ENCODE measurements at regions not wholly inside any gene's neighbourhood (a gene's known extent, or its start where the extent isn't known, plus 50 kb on each side); places are given as distances from the start of the nearest gene placed in this dataset.
"Not testable (repeated sequence)": the region's sequence is repeated elsewhere in the genome, so short reads cannot be mapped to it uniquely, and the experiment has no call there.

- no peak for DNase-seq
Measured at GRCh38 chr21:20207335-20207734, 790.9 kb upstream of the NCAM2 start.

DNA sequence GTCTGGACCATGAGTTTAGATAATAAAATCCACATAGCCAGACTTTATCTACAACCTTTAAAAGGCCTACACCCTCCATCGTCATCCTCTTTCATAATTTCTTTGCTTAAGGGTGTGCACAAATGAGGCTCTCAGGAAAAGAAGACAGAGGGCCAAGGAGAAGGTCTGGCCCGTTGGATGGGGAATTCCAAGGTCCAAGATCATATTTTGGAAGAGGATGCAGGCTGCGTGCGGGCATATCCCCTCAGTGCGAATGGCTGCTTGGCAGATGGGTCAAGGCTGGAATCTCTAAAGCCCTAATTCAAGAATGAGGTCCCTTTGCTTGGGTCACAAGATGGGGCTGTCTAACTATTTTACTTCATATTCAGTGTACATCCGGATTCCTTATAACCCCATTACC lies 782.2 kb upstream of the NCAM2 start:
- no peak for DNase-seq

DNA sequence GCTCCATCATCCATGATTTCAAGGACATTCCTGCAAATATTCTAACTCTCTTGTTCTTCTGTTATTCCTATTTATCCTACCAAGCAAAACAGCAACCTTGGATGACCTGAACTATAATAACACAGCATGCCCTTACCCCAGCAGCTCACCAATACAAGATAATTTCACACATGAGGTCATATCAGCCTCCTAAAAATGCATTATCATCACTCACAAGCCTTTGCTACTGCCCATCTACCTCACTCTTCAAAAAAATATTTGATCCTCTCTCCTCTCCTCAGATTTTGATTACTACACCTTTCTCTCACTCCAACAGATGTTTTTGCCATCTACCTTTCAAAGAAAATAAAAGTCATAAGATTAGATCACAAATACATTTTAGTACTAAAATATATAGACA lies 777.6 kb upstream of the NCAM2 start:
- no peak for DNase-seq

DNA sequence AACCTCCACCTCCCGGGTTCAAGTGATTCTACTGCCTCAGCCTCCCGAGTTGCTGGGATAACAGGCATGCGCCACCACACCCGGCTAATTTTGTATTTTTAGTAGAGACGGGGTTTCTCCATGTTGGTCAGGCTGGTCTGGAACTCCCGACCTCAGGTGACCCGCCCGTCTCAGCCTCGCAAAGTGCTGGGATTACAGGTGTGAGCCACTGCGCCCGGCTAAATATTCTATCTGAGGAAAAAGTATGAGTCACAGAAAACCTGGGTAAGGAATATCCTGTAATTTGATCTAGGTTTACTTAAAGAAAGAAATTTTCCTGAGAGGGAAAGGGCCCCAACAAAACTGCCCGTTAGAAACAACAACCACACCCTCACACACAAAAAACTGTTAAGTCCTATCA lies 776.2 kb upstream of the NCAM2 start:
- not testable (repeated sequence) for DNase-seq

DNA sequence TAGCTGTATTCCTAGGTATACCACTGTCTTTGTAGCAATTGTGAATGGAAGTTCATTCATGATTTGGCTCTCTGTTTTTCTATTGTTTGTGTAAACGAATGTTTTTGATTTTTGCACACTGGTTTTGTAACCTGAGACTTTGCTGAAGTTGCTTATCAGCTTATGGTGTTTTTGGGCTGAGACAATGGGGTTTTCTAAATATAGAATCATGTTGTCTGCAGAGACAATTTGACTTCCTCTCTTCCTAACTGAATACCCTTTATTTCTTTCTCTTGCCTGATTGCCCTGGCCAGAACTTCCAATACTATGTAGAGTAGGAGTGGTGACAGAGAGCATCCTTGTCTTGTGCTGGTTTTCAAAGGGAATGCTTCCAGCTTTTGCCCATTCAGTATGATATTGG lies 761.6 kb upstream of the NCAM2 start:
- not testable (repeated sequence) for DNase-seq

- DNase-seq: no peak
Measured at GRCh38 chr21:20249401-20249800, 748.8 kb upstream of the NCAM2 start.

DNA sequence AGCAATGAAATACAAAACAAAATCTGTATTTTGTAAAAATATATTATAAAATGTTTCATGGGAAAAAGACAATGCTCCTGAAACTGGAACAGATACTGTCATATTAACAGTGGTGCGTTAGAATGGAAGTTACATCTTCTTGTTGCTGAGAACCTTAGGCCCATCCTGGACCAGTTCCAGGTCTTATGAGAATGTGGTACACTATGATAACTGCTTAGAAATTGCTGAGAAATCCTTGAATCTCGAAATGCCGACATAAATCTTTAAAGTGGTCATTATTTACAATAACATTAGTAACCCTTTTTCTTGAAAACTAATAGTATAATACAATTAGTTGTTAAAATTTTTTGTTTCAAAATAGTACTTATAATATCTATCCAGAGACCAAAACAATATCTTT lies 747.9 kb upstream of the NCAM2 start:
- DNase-seq: no peak

DNA sequence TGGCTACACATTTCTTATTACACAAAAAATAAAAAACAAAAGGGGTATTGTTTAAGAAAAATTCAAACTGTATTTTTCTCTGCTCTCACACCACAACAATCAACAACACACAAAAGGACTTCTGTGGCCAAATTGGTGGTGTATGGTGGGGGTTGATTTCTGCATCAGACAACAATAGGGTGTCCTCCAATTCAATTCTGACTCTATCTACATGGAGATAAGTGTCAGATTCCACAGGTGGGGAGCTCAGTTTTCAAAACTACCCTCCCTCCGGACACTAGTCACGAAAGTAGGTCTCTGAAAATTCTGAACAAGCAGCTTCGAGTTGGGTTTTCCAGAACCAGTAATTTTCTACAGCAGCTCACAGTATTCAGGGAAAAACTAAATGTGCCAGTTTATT lies 744.9 kb upstream of the NCAM2 start:
- no peak for DNase-seq

- no peak for DNase-seq
Measured at GRCh38 chr21:20254964-20255363, 743.2 kb upstream of the NCAM2 start.

DNA sequence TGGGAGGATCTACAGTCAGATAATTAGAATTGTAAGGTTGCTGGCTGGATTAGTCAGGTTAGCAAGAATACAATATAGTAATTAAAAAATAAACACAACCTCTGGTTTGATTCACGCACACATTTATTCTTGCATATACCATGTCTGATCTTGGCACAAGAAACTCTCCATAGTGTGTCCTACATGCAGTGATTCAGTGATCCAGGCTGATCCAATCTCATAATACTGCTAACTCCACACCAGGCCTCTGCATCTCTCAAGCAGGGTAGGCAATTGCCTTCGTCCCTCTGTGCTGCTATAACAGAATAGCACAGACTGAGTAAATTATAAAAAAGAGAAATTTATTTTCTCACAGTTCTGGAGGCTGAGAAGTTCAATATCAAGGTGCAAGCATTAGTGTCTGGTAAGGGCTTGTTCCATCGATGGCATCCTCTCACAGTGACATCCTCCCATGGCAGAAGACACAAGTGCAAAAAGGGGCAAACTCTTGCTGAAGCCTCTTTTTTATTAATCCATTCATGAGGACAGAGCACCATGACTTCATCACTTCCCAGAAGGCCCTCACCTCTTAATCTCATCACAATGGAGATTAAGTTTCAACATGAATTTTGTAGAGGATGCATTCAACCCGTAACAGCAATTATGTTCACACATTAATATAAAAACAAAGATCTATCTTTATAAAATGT lies 741.0 kb upstream of the NCAM2 start:
- DNase-seq: no peak

DNA sequence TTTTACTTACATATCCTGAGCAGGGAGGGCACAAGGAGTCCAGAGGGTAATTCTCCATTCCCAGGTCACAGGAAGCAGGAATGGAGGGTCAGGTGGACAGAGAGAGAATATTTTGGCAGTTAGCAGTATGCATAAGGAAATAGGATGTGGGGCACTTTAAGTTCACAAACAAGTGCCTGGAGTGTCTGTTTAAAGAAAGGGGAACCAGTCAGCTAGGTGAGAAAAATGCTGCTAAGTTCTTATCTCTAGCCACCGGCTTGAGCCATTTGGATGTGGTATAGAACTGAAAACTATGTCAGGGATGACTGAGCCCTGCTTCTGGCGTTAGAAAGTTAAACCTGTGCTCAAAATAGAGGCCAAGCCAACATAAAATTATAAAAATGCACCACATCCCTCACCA lies 739.7 kb upstream of the NCAM2 start:
- DNase-seq: no peak

DNA sequence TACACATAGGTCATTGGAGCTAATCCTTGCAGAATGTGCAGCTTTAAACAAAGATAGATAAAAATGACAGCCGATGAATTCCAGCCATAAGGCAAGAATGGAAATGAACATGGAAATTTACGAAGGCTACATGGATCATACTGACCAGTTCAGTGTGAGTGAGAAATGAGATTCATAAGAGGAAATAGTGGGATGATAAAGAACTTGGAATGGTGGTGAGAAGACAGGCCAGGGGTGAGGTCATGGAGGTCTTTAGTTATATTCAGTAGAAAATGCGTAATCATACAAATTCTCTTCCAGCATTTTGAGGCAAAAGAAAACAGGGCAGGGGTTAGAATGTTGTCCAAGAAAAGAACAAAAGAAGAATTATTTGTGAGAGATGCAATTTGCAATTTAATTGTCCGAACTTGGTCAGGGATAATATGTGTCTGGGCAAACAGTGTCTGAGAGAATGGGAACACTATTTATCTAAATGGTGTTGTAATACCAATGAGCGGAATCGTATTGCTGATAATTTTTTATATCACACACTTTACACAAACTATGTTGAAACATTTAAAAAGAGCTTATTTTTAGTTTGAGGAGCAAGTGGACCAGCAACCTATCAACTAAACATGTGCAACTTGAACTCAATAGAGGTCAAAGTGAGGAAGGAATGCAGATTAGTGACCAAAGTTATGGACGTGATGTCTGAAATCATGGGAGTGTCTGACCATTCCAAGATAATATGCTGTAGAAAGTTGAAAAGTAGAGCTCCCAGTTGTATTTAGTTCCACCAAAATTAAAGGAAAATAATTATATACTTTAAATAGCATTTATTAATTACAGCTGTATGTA lies 739.0 kb upstream of the NCAM2 start:
- no peak for DNase-seq

- DNase-seq: no peak
Measured at GRCh38 chr21:20260124-20260523, 738.1 kb upstream of the NCAM2 start.

- no peak for DNase-seq
Measured at GRCh38 chr21:20261364-20261763, 736.8 kb upstream of the NCAM2 start.

DNA sequence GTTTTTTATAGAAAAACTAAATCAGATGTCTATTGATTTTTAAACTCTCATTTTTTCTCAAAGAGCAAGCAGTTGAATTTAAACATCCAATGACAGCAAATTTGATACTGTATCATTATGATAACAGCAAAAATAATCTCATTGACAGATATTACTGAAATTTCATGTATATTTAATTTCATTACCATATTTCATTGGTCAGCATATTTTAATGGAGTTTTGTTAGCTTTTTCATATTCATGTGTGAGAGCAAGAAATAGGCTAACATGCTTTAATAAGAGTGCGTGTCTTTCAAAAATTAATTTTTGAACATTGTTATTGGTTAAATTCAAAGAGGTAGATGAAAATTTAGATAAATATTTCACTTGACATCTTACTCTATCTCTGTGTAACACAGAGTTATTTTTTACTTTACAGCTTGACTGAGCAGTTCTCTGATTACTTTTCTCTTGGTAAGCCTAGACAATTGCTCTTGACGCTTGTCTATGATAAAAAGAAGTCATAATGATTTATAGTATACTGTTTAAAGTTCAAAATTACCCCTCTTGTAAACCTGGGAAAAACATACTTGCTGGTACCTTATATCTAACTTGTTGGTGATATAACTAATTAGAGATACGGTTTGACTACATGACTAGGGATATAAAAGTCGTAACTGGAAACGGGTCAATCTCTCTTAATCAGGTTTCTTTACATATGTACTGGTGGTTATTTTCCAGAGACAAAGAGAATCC lies 732.3 kb upstream of the NCAM2 start:
- DNase-seq: no peak

DNA sequence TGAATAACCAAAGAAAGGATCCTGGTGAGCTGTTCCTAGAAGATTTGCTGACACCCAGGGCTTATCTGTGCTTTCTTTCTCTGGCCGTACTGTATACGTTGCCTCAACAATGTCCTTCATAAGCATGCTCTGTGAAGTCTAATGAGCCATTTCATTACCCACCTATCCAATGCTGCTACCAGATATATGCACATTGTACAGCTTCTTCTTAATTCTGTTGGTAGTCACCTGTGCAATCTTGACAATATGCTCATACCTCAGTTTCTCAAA lies 731.8 kb upstream of the NCAM2 start:
- DNase-seq: no peak

- no peak for DNase-seq
Measured at GRCh38 chr21:20270365-20271055, 727.7 kb upstream of the NCAM2 start.

GRCh38 chr21:20272791-20273362 lies 725.3 kb upstream of the NCAM2 start:
- no peak for DNase-seq

DNA sequence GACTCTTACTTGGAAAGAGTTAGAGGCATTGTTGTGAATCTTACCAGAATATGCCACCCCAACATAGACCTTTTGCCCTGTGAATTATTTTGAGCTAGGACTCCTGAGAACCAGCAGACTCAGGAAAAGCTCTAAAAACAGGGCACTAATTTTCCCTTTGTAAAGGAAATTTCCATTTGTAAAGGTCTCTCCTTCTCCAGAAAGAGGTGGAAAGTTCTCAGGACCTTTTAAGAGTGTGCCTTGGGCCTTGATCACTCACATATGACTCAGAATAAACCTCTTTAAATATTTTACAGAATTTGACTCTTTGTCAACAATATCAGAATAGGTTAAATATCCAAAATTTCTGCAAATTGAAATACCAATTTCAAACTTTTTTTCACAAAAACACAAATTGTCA lies 721.8 kb upstream of the NCAM2 start:
- no peak for DNase-seq

DNA sequence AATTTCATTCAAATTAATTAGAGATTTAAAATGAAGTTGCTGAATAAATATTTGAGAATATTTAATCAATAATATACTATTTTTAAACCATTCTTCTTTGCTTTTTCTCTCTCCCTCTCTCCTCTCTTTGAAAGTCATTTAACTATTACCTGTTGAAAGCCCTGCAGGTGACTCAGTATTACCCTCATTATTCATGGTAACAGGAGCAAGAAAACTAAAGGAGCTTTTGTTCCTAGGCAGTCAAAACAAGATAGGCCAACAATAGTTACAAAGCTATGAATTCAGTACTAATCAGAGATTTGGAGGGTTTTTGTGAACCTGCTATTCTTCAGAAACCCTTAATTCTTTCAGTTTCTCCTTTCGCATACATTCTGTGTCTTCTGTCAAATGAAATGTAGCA lies 721.3 kb upstream of the NCAM2 start:
- DNase-seq: no peak

- DNase-seq: no peak
Measured at GRCh38 chr21:20283836-20284235, 714.4 kb upstream of the NCAM2 start.

GRCh38 chr21:20292280-20292679 lies 705.9 kb upstream of the NCAM2 start:
- DNase-seq: no peak

DNA sequence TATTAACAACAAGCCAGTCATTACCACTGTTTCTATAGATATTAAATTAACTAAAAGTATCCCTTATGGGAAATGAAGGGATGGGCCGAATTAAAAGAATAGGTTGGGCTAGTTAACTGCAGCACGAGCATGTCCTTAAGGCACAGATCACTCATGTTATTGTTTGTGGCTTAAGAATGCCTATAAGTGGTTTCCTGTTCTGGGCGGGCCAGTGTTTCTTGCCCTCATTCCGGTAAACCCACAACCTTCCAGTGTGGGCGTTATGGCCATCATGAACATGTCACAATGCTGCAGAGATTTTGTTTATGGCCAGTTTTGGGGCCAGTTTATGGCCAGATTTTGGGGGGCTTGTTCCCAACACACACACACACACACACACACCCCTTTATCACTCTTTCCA lies 705.4 kb upstream of the NCAM2 start:
- DNase-seq: not testable (repeated sequence)

Data from dermis blood vessel endothelial cell (primary cell).